H1 (cell line): ENCODE measurements at regions not wholly inside any gene's neighbourhood (a gene's known extent, or its start where the extent isn't known, plus 50 kb on each side); places are given as distances from the start of the nearest gene placed in this dataset.

ENCODE experiments used
- CTCF ChIA-PET: fragments of 300-600 bp; sonication (Branson Sonifier 250); formaldehyde crosslinking; loops from one replicate; lab custom pipeline; 2021; ENCODE audit not compliant: partially characterized antibody; lab: Charles Lee
- POLR2A ChIA-PET: fragments of 300-600 bp; sonication (Branson Sonifier 250); formaldehyde crosslinking; loops from one replicate; lab custom pipeline; 2021; ENCODE audit warnings: inconsistent platforms; ENCODE audit not compliant: partially characterized antibody; lab: Charles Lee
- DNase-seq, 2 experiments: peaks; one replicate each; pipeline versions ENCODE4 v3.0.0 to v3.0.0-alpha.2; 2010 to 2022; ENCODE audit warnings: low spot score in 2 of 2, low read depth in 1 of 2, mixed read lengths in 1 of 2
- FAIRE-seq: peaks from 2 replicates; lab custom pipeline; 2011; peaks lifted over from hg19 to GRCh38; lab: Jason Lieb, UNC
- H2AFZ ChIP-seq: 2 replicates; pipeline ENCODE4 v1.8.1; 2012; ENCODE audit warnings: low read length, inconsistent platforms
- H2AK5ac ChIP-seq: 2 replicates; pipeline ENCODE4 v1.6.1; 2013; ENCODE audit warnings: low read depth, low read length
- H2BK120ac ChIP-seq: replicated peaks from 2 replicates; pipeline ENCODE3; 2013; ENCODE audit warnings: low read depth, low read length, inconsistent platforms
- H2BK12ac ChIP-seq: 2 replicates; pipeline ENCODE4 v1.6.1; 2013; ENCODE audit warnings: low read depth, low read length
- H2BK15ac ChIP-seq: 2 replicates; pipeline ENCODE4 v1.6.1; 2013; ENCODE audit warnings: low read length
- H2BK20ac ChIP-seq: 2 replicates; pipeline ENCODE4 v1.6.1; 2013; ENCODE audit warnings: low read length
- H2BK5ac ChIP-seq: 2 replicates; pipeline ENCODE4 v1.6.1; 2013; ENCODE audit warnings: low read depth, low read length
- H3K14ac ChIP-seq: 2 replicates; pipeline ENCODE4 v1.6.1; 2013; ENCODE audit warnings: inconsistent platforms; ENCODE audit not compliant: insufficient read length
- H3K18ac ChIP-seq: 2 replicates; pipeline ENCODE4 v1.6.1; 2013; ENCODE audit warnings: low read length; ENCODE audit errors: extremely low read depth
- H3K23ac ChIP-seq: 2 replicates; pipeline ENCODE4 v1.6.1; 2013; ENCODE audit warnings: inconsistent platforms; ENCODE audit not compliant: insufficient read length
- H3K23me2 ChIP-seq: 2 replicates; pipeline ENCODE4 v1.6.1; 2013; ENCODE audit warnings: low read depth, low read length
- H3K27ac ChIP-seq: 2 replicates; pipeline ENCODE4 v1.6.1; 2011; ENCODE audit warnings: low read depth, low read length, inconsistent platforms
- H3K27me3 ChIP-seq, 4 experiments: replicated peaks in 1 of 4; 1 replicate in 1 of 4; 2 replicates in 3 of 4; pipeline versions ENCODE4 v1.6.1 to v1.8.1; 2011 to 2013; ENCODE audit warnings: low read length in 3 of 4, mild to moderate bottlenecking in 3 of 4, inconsistent platforms in 2 of 4, mixed read lengths in 2 of 4, moderate library complexity in 1 of 4; ENCODE audit not compliant: control insufficient read depth in 3 of 4, insufficient read depth in 3 of 4; ENCODE audit errors: extremely low read depth in 1 of 4
- H3K36me3 ChIP-seq, 4 experiments: 2 replicates each; pipeline versions ENCODE4 v1.6.1 to v1.8.1; 2011 to 2013; ENCODE audit warnings: mild to moderate bottlenecking in 4 of 4, low read length in 3 of 4, moderate library complexity in 2 of 4, control low read depth in 1 of 4, inconsistent platforms in 1 of 4; ENCODE audit not compliant: insufficient read depth in 4 of 4, control insufficient read depth in 2 of 4
- H3K4ac ChIP-seq: replicated peaks from 2 replicates; pipeline ENCODE3; 2013; ENCODE audit warnings: low read length, low read depth, mixed read lengths, inconsistent platforms; ENCODE audit not compliant: insufficient read length
- H3K4me1 ChIP-seq, 4 experiments: replicated peaks in 1 of 4; 1 replicate in 1 of 4; 2 replicates in 3 of 4; pipeline versions ENCODE4 v1.6.1 to v1.8.1; 2011 to 2013; ENCODE audit warnings: low read length in 3 of 4, inconsistent platforms in 2 of 4, mixed read lengths in 1 of 4; ENCODE audit not compliant: insufficient read depth in 4 of 4, control insufficient read depth in 3 of 4
- H3K4me2 ChIP-seq, 2 experiments: 2 replicates each; pipeline versions ENCODE4 v1.6.1 to v1.8.1; 2011 to 2013; ENCODE audit warnings: low read depth in 2 of 2, low read length in 2 of 2, control low read depth in 1 of 2, inconsistent platforms in 1 of 2, mild to moderate bottlenecking in 1 of 2; ENCODE audit not compliant: insufficient read depth in 1 of 2
- H3K4me3 ChIP-seq, 4 experiments: fragments of 200-600, 300-600 bp in 1 of 4; sonication (generic), shearing (Covaris generic), sonication (Bioruptor Twin) in 1 of 4; 2 replicates each; pipeline versions ENCODE4 v1.5.1 to v1.8.1; 2011 to 2016; ENCODE audit warnings: low read length in 4 of 4, low read depth in 3 of 4, control low read depth in 2 of 4, inconsistent platforms in 2 of 4, mild to moderate bottlenecking in 2 of 4, mixed read lengths in 1 of 4, moderate library complexity in 1 of 4; ENCODE audit not compliant: insufficient read depth in 2 of 4; ENCODE audit errors: extremely low read depth in 1 of 4
- H3K56ac ChIP-seq: replicated peaks from 2 replicates; pipeline ENCODE3; 2013; ENCODE audit warnings: low read depth, mild to moderate bottlenecking, mixed read lengths, low read length, inconsistent platforms; ENCODE audit not compliant: insufficient read length
- H3K79me1 ChIP-seq: 2 replicates; pipeline ENCODE4 v1.6.1; 2013; ENCODE audit warnings: low read depth, low read length, control low read depth
- H3K79me2 ChIP-seq, 2 experiments: 2 replicates each; pipeline versions ENCODE4 v1.6.1 to v1.8.1; 2012 to 2013; ENCODE audit warnings: low read length in 2 of 2, mild to moderate bottlenecking in 2 of 2, inconsistent platforms in 1 of 2; ENCODE audit not compliant: insufficient read depth in 2 of 2, control insufficient read depth in 1 of 2
- H3K9ac ChIP-seq, 4 experiments: replicated peaks in 1 of 4; 1 replicate in 1 of 4; 2 replicates in 3 of 4; pipeline versions ENCODE4 v1.6.1 to v1.8.1; 2011 to 2013; ENCODE audit warnings: low read depth in 3 of 4, low read length in 3 of 4, control low read depth in 2 of 4, mild to moderate bottlenecking in 2 of 4, moderate library complexity in 2 of 4, inconsistent platforms in 1 of 4; ENCODE audit errors: extremely low read depth in 1 of 4
- H3K9me3 ChIP-seq, 2 experiments: 2 replicates each; pipeline versions ENCODE4 v1.6.1 to v1.8.1; 2012 to 2013; ENCODE audit warnings: mild to moderate bottlenecking in 2 of 2, moderate library complexity in 2 of 2, control low read depth in 1 of 2, inconsistent platforms in 1 of 2, low read depth in 1 of 2, low read length in 1 of 2, mixed read lengths in 1 of 2; ENCODE audit not compliant: insufficient read depth in 2 of 2
- H4K20me1 ChIP-seq, 2 experiments: replicated peaks in 1 of 2; 2 replicates each; pipeline versions ENCODE3 to v1.8.1; 2011 to 2013; ENCODE audit warnings: inconsistent platforms in 2 of 2, low read length in 2 of 2, mild to moderate bottlenecking in 1 of 2; ENCODE audit not compliant: insufficient read depth in 2 of 2, control insufficient read depth in 1 of 2
- H4K5ac ChIP-seq: 2 replicates; pipeline ENCODE4 v1.6.1; 2013; ENCODE audit warnings: low read length, low read depth, mixed read lengths, inconsistent platforms; ENCODE audit not compliant: insufficient read length
- H4K8ac ChIP-seq: 2 replicates; pipeline ENCODE4 v1.8.0; 2013; ENCODE audit warnings: mild to moderate bottlenecking, moderate library complexity, low read length, inconsistent platforms; ENCODE audit not compliant: insufficient read depth; ENCODE audit errors: extremely low read depth
- H4K91ac ChIP-seq: replicated peaks from 2 replicates; pipeline ENCODE3; 2013; ENCODE audit warnings: low read length, mixed read lengths, inconsistent platforms; ENCODE audit not compliant: insufficient read length
- ATF3 ChIP-seq: IDR thresholded peaks from 2 replicates; pipeline ENCODE4 v1.6.1; 2011; ENCODE audit warnings: low read depth, mild to moderate bottlenecking, low read length; ENCODE audit not compliant: insufficient read depth
- CREB1 ChIP-seq: IDR thresholded peaks from 2 replicates; pipeline ENCODE4 v1.6.1; 2012; ENCODE audit warnings: inconsistent platforms
- TAF1 ChIP-seq: IDR thresholded peaks from 2 replicates; pipeline ENCODE4 v1.6.1; 2011; ENCODE audit warnings: mild to moderate bottlenecking, low read depth, low read length
- WGBS, 2 experiments: shearing (Covaris generic) in 1 of 2; methylation state at CpG; one replicate each; pipeline versions ENCODE4 v1.1.6 to v1.1.7; 2013 to 2015; ENCODE audit warnings: low lambda C conversion rate in 2 of 2, mixed read lengths in 2 of 2, inconsistent platforms in 1 of 2, low coverage in 1 of 2, missing lambda C conversion rate in 1 of 2; ENCODE audit not compliant: insufficient replicate concordance in 2 of 2, insufficient coverage in 1 of 2, insufficient read length in 1 of 2; ENCODE audit errors: extremely low coverage in 1 of 2, missing lambda C conversion rate in 1 of 2; 5-methylcytosine and 5-hydroxymethylcytosine counted together

- POLR2A ChIA-PET, result interaction anchor here (0.8 kb wide), 1 partner anchor 75 kb away, joined by 3 read pairs; the partner anchor contains the start of gene BTG1
Observed at GRCh38 chr12:92070864-92071445, 74.7 kb downstream of the BTG1 start.

More at GRCh38 chr12:92070864-92071445, 74.7 kb downstream of the BTG1 start:
- no peak overlapping the region for H2AFZ ChIP-seq
- H3K27me3 ChIP-seq, result no peaks in the 10 kb centered on the region
- whole genome bisulfite sequencing, 2 experiments, result 91% methylated on average over 6 of the region's 6 CpGs; no CpG with 5 or more reads in 1 of the 2 experiments
- H3K18ac ChIP-seq, result no peak overlapping the region
- H3K4ac ChIP-seq, result no peak overlapping the region
- H3K14ac ChIP-seq, result no peak overlapping the region
- H2BK20ac ChIP-seq, result no peak overlapping the region
- no peak overlapping the region for H4K8ac ChIP-seq
- no peak overlapping the region for H3K4me3 ChIP-seq
- H3K36me3 ChIP-seq, result no peaks in the 10 kb centered on the region
- no peaks in the 10 kb centered on the region for H4K20me1 ChIP-seq
- H3K27ac ChIP-seq, result no peak overlapping the region
- no peaks in the 10 kb centered on the region for H3K79me2 ChIP-seq
- H3K9me3 ChIP-seq, result no peaks in the 10 kb centered on the region
- no peak overlapping the region for H3K9ac ChIP-seq
- no peaks in the 10 kb centered on the region for H3K79me1 ChIP-seq
- CTCF ChIA-PET, result no interaction called here
- no peak overlapping the region for H3K4me2 ChIP-seq
- no peak overlapping the region for H2BK5ac ChIP-seq
- H3K23me2 ChIP-seq, result no peaks in the 10 kb centered on the region
- H2BK120ac ChIP-seq, result no peak overlapping the region
- TF ChIP-seq CREB1 (no peak), TAF1 (no peak), ATF3 (no peak)
- FAIRE-seq (no peak), DNase-seq (no peak)
- no peak overlapping the region for H2BK12ac ChIP-seq
- no peak overlapping the region for H4K5ac ChIP-seq
- H4K91ac ChIP-seq, result no peak overlapping the region
- H3K56ac ChIP-seq, result no peak overlapping the region
- no peak overlapping the region for H3K23ac ChIP-seq
- peaks cover 0 to 5% (median 0%) of the 10 kb centered on the region in 4 experiments; a peak in 3 of 7 replicates for H3K4me1 ChIP-seq
- no peak overlapping the region for H2AK5ac ChIP-seq
- H2BK15ac ChIP-seq, result no peak overlapping the region
